Esophagus muscularis mucosa (tissue), 3 donors: ENCODE measurements at regions not wholly inside any gene's neighbourhood (a gene's known extent, or its start where the extent isn't known, plus 50 kb on each side); places are given as distances from the start of the nearest gene placed in this dataset.

ENCODE experiments used
- POLR2A ChIP-seq: fragments of 450-650 bp; IDR thresholded peaks from one replicate; pipeline ENCODE4 v1.6.1; 2017; ENCODE audit warnings: antibody characterized with exemption, moderate library complexity, mild to moderate bottlenecking, low read depth
- TF ChIP-seq, protein P1 (sequence below), 3 experiments: fragments of 200-600 bp in 2 of 3; fragments of 450-650 bp in 1 of 3; sonication (generic) in 2 of 3; IDR thresholded peaks; one replicate each; pipeline ENCODE4 v1.5.1; 2017 to 2019; ENCODE audit warnings: antibody characterized with exemption in 3 of 3, mild to moderate bottlenecking in 2 of 3, moderate library complexity in 1 of 3

DNA sequence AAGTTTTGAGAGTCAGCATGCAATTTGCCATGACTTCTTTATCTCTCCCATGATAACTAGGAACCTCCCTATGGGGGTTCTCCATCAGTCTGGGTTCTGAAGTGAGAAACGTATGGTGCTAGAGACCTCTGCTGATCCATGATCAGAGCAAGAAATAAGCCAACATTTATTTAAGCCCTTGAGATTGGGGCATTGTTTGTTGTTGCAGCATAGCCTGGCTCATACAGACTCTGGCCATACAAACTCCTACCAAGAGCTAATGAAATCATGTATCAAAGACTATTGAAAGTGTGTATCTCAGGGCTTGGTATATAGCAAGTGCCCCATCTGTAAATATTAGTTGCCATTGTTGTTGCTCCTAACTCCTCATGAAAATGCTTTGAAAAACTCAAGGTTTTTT lies 233.9 kb downstream of the MAF start:
- TF ChIP-seq, protein P1, sequence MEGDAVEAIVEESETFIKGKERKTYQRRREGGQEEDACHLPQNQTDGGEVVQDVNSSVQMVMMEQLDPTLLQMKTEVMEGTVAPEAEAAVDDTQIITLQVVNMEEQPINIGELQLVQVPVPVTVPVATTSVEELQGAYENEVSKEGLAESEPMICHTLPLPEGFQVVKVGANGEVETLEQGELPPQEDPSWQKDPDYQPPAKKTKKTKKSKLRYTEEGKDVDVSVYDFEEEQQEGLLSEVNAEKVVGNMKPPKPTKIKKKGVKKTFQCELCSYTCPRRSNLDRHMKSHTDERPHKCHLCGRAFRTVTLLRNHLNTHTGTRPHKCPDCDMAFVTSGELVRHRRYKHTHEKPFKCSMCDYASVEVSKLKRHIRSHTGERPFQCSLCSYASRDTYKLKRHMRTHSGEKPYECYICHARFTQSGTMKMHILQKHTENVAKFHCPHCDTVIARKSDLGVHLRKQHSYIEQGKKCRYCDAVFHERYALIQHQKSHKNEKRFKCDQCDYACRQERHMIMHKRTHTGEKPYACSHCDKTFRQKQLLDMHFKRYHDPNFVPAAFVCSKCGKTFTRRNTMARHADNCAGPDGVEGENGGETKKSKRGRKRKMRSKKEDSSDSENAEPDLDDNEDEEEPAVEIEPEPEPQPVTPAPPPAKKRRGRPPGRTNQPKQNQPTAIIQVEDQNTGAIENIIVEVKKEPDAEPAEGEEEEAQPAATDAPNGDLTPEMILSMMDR (IDR thresholded peaks at IDR 0.05): no peak
- TF ChIP-seq POLR2A: no peak
